Psoas muscle (tissue), 7 donors: ENCODE measurements at regions not wholly inside any gene's neighbourhood (a gene's known extent, or its start where the extent isn't known, plus 50 kb on each side); places are given as distances from the start of the nearest gene placed in this dataset.

ENCODE experiments used
- ATAC-seq, 4 donors: fragments of 200-7000 bp; cut with Tn5 transposase; one replicate each; pipeline ENCODE4 v1.9.1; 2020; ENCODE audit warnings: moderate library complexity in 3 of 4, mild to moderate bottlenecking in 2 of 4
- DNase-seq, 2 donors: peaks; one replicate each; pipeline ENCODE4 v3.0.0-alpha.2; 2020
- H3K27ac ChIP-seq: fragments of 200-600 bp; one replicate; pipeline ENCODE4 v1.8.0; 2022
- H3K27me3 ChIP-seq, 3 donors: fragments of 200-600 bp in 1 of 3; one replicate each; pipeline versions ENCODE4 v1.6.1 to v1.8.0; 2013 to 2022; ENCODE audit warnings: low read length in 2 of 3, mild to moderate bottlenecking in 2 of 3, moderate library complexity in 1 of 3; ENCODE audit not compliant: insufficient read depth in 3 of 3
- H3K36me3 ChIP-seq, 2 donors: fragments of 200-600 bp in 1 of 2; one replicate each; pipeline versions ENCODE4 v1.6.1 to v1.8.0; 2013 to 2022; ENCODE audit warnings: low read depth in 1 of 2, mild to moderate bottlenecking in 1 of 2, moderate library complexity in 1 of 2; ENCODE audit not compliant: insufficient read depth in 1 of 2
- H3K4me1 ChIP-seq: fragments of 200-600 bp; one replicate; pipeline ENCODE4 v1.8.0; 2022
- H3K4me3 ChIP-seq: fragments of 200-600 bp; one replicate; pipeline ENCODE4 v1.8.0; 2022; ENCODE audit warnings: mild to moderate bottlenecking
- H3K9me3 ChIP-seq: fragments of 200-600 bp; one replicate; pipeline ENCODE4 v1.8.0; 2022
- WGBS, 3 donors: extraction: QIAGEN DNeasy Blood & Tissue Kit; methylation state at CpG; one replicate each; pipeline versions ENCODE4 v1.1.6 to v1.1.7; 2013; 5-methylcytosine and 5-hydroxymethylcytosine counted together
- intact Hi-C, 2 donors: fragments of 100-400 bp; cut with DNase I; formaldehyde crosslinking; loops; one replicate each; pipeline versions ENCODE4 v1.11.0 to v1.14.2; 2022
- TF ChIP-seq, protein P1 (sequence below): fragments of 200-600 bp; IDR thresholded peaks from one replicate; pipeline ENCODE4 v1.8.0; 2022; ENCODE audit warnings: antibody characterized with exemption
- donor health status: healthy with polysubstance abuse.
- donor health status: DM: no; HTN: no; CAD: no; lungs with moderate emphysema.
- donor health status: Bipolar disorder and iron deficiency.
- donor health status: healthy.
- donor health status: DM: yes; HTN: yes; CAD: no.
- donor health status: DM: no; HTN: no; CAD: no.
- donor health status: DM: yes; HTN: yes; CAD: no.

DNA sequence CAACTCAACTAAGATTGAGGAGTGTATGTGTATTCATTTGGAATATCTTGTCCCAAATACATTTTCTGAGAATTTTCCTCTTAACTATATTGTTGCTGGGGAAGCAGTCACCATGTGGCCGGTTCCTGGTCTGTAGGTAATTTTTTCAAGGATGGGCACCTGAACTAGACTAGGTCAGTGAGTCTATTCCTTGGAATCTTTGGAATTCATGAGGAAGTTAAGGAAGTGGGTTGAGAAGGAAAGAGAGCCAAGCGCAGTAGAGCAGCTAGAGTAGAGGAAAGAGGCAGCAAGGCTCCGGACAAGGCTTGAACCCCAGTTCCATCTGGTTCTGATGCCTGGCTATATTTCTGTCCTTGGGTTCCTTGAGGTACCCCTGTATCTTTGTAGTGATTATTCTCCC is 183.7 kb downstream of the DACT1 start:
- no peak overlapping the region for H3K4me3 ChIP-seq
- ATAC-seq (no peak), DNase-seq (no peak)
- TF ChIP-seq, protein P1, sequence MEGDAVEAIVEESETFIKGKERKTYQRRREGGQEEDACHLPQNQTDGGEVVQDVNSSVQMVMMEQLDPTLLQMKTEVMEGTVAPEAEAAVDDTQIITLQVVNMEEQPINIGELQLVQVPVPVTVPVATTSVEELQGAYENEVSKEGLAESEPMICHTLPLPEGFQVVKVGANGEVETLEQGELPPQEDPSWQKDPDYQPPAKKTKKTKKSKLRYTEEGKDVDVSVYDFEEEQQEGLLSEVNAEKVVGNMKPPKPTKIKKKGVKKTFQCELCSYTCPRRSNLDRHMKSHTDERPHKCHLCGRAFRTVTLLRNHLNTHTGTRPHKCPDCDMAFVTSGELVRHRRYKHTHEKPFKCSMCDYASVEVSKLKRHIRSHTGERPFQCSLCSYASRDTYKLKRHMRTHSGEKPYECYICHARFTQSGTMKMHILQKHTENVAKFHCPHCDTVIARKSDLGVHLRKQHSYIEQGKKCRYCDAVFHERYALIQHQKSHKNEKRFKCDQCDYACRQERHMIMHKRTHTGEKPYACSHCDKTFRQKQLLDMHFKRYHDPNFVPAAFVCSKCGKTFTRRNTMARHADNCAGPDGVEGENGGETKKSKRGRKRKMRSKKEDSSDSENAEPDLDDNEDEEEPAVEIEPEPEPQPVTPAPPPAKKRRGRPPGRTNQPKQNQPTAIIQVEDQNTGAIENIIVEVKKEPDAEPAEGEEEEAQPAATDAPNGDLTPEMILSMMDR, result no peak
- no peaks in the 10 kb centered on the region for H3K27me3 ChIP-seq
- no peaks in the 10 kb centered on the region for H3K36me3 ChIP-seq
- no peaks in the 10 kb centered on the region for H3K9me3 ChIP-seq
- H3K27ac ChIP-seq, result no peak overlapping the region
- WGBS, 3 donors, result 94 to 96% (median 95%) methylated on average over 3 of the region's 3 CpGs
- intact Hi-C loops, result loop anchor here in 1 of 2 donors (10.0 kb wide), 1 partner anchor 177 kb away; no protein-coding TSS in a partner anchor
- H3K4me1 ChIP-seq, result peaks cover 20% of the 10 kb centered on the region

DNA sequence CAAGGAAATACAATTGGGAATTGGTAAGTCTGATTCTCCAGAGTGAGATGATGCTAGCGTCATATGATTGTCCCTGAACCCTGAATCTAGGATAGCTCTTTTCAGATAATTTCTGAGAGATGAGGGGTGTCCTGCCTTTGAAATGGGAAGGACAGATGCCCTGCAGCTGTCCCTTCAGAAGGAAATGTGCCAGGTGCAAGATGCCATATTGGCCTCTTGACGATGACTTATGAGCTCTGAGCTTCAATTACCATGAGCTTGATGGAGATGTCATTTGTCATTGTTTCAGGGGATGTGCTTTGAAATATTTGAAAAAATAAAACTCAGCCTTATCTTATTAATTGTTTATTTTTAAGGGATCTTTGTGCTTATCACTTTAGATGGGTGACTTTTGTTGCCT is 185.1 kb downstream of the DACT1 start:
- TF ChIP-seq, protein P1, result no peak
- WGBS, 3 donors, result 49 to 56% (median 56%) methylated on average over 2 of the region's 2 CpGs
- Histone ChIP-seq H3K27ac (no peak overlapping the region), H3K4me1 (peaks cover 20% of the 10 kb centered on the region), H3K36me3 (no peaks in the 10 kb centered on the region), H3K27me3 (no peaks in the 10 kb centered on the region), H3K4me3 (no peak overlapping the region), H3K9me3 (peaks cover 3% of the 10 kb centered on the region)
- ATAC-seq, result peak in 3 of 4 donors; percentile 34 to 54 (median 44)
- intact Hi-C loops, result loop anchor here in 1 of 2 donors (10.0 kb wide), 1 partner anchor 178 kb away; no protein-coding TSS in a partner anchor
- DNase-seq, result no peak

DNA sequence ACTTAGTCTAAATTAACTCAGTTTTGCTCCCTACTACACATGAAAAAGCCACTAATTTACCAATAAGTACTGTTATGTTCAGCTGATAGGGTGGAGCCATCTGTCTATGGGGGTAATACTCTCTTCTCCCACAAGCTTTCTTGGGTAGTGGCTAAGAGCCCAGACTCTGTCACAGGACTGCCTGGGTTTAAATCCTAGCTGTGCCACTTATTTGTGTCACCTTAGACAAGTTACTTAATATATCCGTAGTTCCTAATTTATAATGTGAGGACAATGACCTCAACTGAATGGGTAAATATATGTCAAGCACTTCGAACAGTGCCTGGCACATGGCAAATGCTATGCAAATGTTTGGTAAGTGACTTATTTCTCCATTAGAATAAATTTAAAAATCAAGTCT is 185.6 kb downstream of the DACT1 start:
- H3K36me3 ChIP-seq, result no peaks in the 10 kb centered on the region
- peaks cover 20% of the 10 kb centered on the region for H3K4me1 ChIP-seq
- intact Hi-C loops, result loop anchor here in 1 of 2 donors (10.0 kb wide), 1 partner anchor 179 kb away; no protein-coding TSS in a partner anchor
- TF ChIP-seq, protein P1, result no peak
- WGBS, 3 donors, result 23 to 37% (median 30%) methylated on average over 2 of the region's 2 CpGs
- DNase-seq (no peak), ATAC-seq (peak; percentile 53 to 97 (median 94))
- H3K27ac ChIP-seq, result no peak overlapping the region
- H3K27me3 ChIP-seq, result no peaks in the 10 kb centered on the region
- H3K9me3 ChIP-seq, result peaks cover 3% of the 10 kb centered on the region
- H3K4me3 ChIP-seq, result no peak overlapping the region

DNA sequence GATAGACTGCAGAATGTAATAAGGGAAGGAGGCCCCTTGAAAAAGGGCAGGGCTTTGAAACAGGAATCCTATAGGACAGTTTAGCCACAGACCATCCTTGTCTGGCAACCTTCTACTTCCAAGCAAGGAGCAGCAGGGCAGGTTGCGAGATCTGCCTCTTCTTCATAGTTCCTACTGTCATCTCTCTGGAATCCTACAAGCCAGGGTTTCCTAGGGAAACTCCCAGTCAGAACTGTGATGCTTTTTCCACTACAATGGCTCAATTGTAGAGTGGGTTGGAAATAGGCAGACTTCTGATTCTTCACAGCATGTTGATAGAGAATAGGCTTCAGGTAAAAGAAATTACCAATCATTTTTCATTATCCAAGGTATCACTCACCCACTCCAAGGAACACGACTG is 186.3 kb downstream of the DACT1 start:
- no peak overlapping the region for H3K4me3 ChIP-seq
- TF ChIP-seq, protein P1, result no peak
- no peaks in the 10 kb centered on the region for H3K36me3 ChIP-seq
- H3K27ac ChIP-seq, result no peak overlapping the region
- peak in 2 of 4 donors; percentile 27 to 39 for ATAC-seq
- peaks cover 3% of the 10 kb centered on the region for H3K9me3 ChIP-seq
- intact Hi-C loops, result loop anchor here in 1 of 2 donors (10.0 kb wide), 1 partner anchor 179 kb away; no protein-coding TSS in a partner anchor
- H3K27me3 ChIP-seq, result no peaks in the 10 kb centered on the region
- H3K4me1 ChIP-seq, result peaks cover 20% of the 10 kb centered on the region
- DNase-seq, result no peak
- WGBS, 3 donors, result 44 to 53% (median 47%) methylated on average over 2 of the region's 2 CpGs

DNA sequence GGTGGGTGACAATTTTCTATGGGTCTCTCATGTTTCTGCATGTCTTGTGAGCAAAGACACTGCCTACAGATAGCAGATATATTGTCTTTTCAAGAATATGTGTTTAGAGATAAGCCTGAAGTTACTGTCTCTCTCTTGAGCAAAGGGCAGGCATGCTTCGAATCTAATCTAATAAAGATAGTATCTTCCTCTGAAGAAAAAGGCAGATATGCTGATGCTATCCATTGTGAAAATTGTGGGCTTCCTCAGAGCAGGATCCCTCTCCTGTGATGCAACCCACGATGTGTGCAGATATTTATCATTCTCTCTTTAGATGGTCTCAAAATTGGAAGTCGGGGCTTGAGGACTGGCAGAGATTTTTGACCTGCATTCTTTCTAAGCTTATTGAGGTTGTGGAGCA is 187.0 kb downstream of the DACT1 start:
- Histone ChIP-seq H3K27ac (no peak overlapping the region), H3K4me3 (no peak overlapping the region)
- TF ChIP-seq, protein P1, result no peak

More for the DNA sequence above, 187.0 kb downstream of the DACT1 start:
- DNase-seq (no peak), ATAC-seq (no peak)
- Histone ChIP-seq H3K36me3 (no peaks in the 10 kb centered on the region), H3K9me3 (peaks cover 3% of the 10 kb centered on the region), H3K4me1 (peaks cover 26% of the 10 kb centered on the region), H3K27me3 (no peaks in the 10 kb centered on the region)
- WGBS, 3 donors, result 78 to 88% (median 79%) methylated on average over 3 of the region's 3 CpGs
- intact Hi-C loops, result loop anchor here in 1 of 2 donors (10.0 kb wide), 1 partner anchor 180 kb away; no protein-coding TSS in a partner anchor
